GM12864 (cell line): ENCODE measurements at regions not wholly inside any gene's neighbourhood (a gene's known extent, or its start where the extent isn't known, plus 50 kb on each side); places are given as distances from the start of the nearest gene placed in this dataset.
A peak's percentile ranks its signal among the peaks of the same experiment; 100 is the strongest.

ENCODE experiments used
- DNase-seq: peaks from one replicate; pipeline ENCODE4 v3.0.0-alpha.2; 2011; ENCODE audit warnings: low read depth
- H3K4me3 ChIP-seq: 2 replicates; pipeline ENCODE4 v1.5.1; 2011; ENCODE audit warnings: mild to moderate bottlenecking, low read depth, low read length, control low read depth
- TF ChIP-seq, protein P1 (sequence below): IDR thresholded peaks from 2 replicates; pipeline ENCODE4 v1.5.1; 2011; ENCODE audit warnings: low read depth, mild to moderate bottlenecking, moderate library complexity, low read length, control low read depth, inconsistent platforms; ENCODE audit errors: missing control alignments

- DNase-seq, result no peak
- TF ChIP-seq, protein P1, sequence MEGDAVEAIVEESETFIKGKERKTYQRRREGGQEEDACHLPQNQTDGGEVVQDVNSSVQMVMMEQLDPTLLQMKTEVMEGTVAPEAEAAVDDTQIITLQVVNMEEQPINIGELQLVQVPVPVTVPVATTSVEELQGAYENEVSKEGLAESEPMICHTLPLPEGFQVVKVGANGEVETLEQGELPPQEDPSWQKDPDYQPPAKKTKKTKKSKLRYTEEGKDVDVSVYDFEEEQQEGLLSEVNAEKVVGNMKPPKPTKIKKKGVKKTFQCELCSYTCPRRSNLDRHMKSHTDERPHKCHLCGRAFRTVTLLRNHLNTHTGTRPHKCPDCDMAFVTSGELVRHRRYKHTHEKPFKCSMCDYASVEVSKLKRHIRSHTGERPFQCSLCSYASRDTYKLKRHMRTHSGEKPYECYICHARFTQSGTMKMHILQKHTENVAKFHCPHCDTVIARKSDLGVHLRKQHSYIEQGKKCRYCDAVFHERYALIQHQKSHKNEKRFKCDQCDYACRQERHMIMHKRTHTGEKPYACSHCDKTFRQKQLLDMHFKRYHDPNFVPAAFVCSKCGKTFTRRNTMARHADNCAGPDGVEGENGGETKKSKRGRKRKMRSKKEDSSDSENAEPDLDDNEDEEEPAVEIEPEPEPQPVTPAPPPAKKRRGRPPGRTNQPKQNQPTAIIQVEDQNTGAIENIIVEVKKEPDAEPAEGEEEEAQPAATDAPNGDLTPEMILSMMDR, result no peak
- H3K4me3 ChIP-seq, result no peak overlapping the region
Observed at GRCh38 chr2:37842732-37843440, 82.2 kb upstream of the RMDN2 start.

DNA sequence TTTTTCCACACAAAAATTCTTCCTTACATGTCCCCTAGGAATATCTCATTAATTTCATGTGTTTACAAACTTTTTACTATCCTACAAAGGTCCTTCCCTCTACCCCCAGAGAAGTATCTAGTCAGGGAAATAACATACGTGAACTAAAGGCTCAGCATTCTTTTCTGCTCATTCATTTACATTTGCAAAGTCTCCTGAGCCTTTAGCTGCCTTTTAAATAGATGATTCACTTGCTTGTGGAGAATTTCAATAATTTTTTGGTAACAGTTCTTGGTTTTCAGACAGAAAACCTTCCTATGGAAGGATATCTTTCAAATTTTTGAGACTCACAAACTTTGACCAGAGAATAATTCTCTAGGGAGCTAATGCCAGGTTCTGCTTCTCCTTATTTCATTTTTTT, 81.5 kb upstream of the RMDN2 start:
- TF ChIP-seq, protein P1, result no peak
- no peak overlapping the region for H3K4me3 ChIP-seq
- DNase-seq, result no peak

DNA sequence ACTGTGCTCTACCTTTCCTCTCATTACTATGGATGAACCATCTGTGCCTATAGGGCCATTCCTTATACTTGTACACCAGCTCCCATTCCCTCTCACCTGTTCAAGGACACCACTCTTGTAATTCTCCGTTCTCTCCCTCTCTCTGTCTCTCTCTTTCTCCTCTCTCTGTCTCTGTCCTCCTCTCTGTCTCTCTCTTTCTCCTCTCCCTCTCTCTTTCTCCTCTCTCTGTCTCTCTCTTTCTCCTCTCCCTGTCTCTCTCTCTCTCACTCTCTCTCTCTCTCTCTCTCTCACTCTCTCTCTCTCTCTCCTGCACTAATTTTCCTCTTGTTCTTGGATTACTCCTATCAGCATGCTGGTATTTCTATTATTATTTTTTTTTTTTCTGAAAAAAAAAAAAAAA, 78.9 kb upstream of the RMDN2 start:
- H3K4me3 ChIP-seq, result no peak overlapping the region
- DNase-seq, result no peak
- TF ChIP-seq, protein P1, result no peak

GRCh38 chr2:37847792-37848191, 77.3 kb upstream of the RMDN2 start:
- DNase-seq, result no peak
- H3K4me3 ChIP-seq, result no peak overlapping the region
- TF ChIP-seq, protein P1, result no peak

DNA sequence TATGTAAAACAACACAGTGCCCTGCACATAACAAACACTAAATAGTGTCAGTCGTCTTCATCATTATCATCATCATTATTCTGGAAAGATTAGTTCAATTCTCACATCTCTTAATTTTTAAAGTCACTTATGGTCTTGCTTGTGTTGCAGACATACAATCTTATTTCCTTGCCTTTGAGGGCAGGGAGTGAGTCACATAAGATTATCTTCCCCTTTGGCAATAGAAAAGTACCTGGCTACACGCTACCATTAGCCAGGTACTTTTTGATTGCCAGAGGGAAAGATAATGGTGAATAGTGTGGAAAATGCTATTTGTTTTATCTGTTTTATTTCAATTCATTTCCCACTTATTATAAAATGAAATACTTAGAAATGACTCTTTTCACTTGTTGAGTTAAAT, 76.6 kb upstream of the RMDN2 start:
- no peak for DNase-seq
- TF ChIP-seq, protein P1, result no peak
- H3K4me3 ChIP-seq, result no peak overlapping the region

- H3K4me3 ChIP-seq, result no peak overlapping the region
- TF ChIP-seq, protein P1, result no peak
- DNase-seq, result no peak
Observed at GRCh38 chr2:37849911-37850310, 75.2 kb upstream of the RMDN2 start.

DNA sequence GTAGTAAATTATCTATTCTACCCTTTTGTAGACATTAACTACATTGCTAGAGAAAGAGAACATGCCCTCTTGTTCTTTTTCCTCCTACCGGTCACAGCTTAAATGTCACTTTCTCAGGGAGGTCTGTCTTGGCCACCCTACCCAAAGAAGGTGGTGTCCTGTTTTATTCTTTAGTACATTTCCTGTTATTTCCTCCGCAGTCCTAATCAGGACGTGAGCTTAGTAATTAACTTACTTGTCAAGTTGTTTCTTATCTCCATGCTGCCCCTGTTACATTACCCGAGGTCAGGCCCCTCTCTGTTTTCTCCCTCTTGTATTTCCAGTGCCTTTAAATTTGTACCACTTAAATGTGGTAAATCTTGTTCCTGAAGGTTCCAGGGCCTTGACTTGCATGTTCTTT, 73.7 kb upstream of the RMDN2 start:
- TF ChIP-seq, protein P1, result peak; percentile 29
- no peak for DNase-seq
- no peak overlapping the region for H3K4me3 ChIP-seq
